Effector memory CD8-positive, alpha-beta T cell (primary cell): ENCODE measurements at regions not wholly inside any gene's neighbourhood (a gene's known extent, or its start where the extent isn't known, plus 50 kb on each side); places are given as distances from the start of the nearest gene placed in this dataset.

ENCODE experiments used
- ATAC-seq: fragments of 150-1000 bp; cut with Tn5 transposase; replicated peaks from 2 replicates; pipeline ENCODE4 v1.10.0; 2021; ENCODE audit warnings: mild to moderate bottlenecking, moderate library complexity
- DNase-seq, 3 experiments: peaks; one replicate each; pipeline ENCODE4 v3.0.0; 2021
- H3K27ac Mint-ChIP-seq, 2 donors: one replicate each; pipeline ENCODE4 v1.8.0; 2022; ENCODE audit warnings: mild to moderate bottlenecking in 2 of 2, mixed read lengths in 2 of 2, moderate library complexity in 2 of 2
- H3K27me3 Mint-ChIP-seq, 2 donors: one replicate each; pipeline ENCODE4 v1.8.0; 2022; ENCODE audit warnings: mixed read lengths in 2 of 2
- H3K36me3 Mint-ChIP-seq: one replicate; pipeline ENCODE4 v1.8.0; 2022; ENCODE audit warnings: mild to moderate bottlenecking, moderate library complexity, mixed read lengths; ENCODE audit not compliant: insufficient read depth
- H3K4me1 Mint-ChIP-seq, 2 donors: one replicate each; pipeline ENCODE4 v1.8.0; 2022; ENCODE audit warnings: low read depth in 2 of 2, mixed read lengths in 2 of 2
- H3K4me3 Mint-ChIP-seq, 2 donors: one replicate each; pipeline ENCODE4 v1.8.0; 2022; ENCODE audit warnings: mild to moderate bottlenecking in 2 of 2, mixed read lengths in 2 of 2, moderate library complexity in 2 of 2
- H3K9me3 Mint-ChIP-seq, 2 donors: one replicate each; pipeline ENCODE4 v1.8.0; 2022; ENCODE audit warnings: mixed read lengths in 2 of 2

DNA sequence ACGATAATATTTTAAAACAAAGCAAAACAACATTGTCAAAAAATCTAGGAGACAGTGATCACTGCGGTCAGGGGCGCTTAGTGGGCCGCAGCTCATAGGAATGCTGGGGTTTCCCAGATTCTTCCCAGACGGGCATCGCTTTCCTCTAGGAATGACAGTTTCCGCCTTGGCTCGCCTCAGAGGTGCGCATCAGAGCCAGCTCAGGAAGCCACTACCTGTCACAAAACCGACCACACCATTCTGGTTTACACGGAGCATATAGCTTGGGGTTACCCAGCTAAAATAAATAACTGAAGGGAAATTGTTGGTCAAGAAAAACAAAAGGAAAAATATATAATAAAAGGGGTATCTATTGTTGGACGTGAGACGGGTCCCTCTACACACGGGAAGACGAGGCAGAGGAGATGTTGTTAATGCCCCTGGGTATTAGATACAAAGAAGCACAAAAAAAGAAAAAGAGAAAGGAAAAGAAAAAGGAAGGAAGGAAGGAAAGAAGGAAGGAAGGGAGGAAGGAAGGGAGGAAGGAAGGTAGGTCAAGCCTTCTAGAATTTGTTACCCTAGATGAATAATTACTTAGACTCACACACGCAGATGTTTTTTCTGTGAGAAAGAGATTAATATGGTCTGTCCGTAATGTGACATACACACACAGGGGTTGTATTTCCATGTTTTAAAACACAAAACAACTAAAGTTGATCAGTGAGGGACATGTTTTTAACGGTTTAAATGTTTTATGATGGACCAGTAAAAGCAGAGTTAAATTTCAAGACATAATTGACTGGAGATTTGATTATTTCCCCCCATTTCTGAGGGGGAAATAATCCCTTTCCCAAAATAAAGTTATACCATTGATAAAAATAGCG, 292.4 kb upstream of the NFE2L3 start:
- H3K4me3 Mint-ChIP-seq, result peak overlapping the region in 1 of 2 donors; percentile 52
- DNase-seq, result no peak
- peaks cover 53% of the 10 kb centered on the region for H3K36me3 Mint-ChIP-seq
- peaks cover 1 to 10% of the 10 kb centered on the region in 2 donors for H3K9me3 Mint-ChIP-seq
- H3K27ac Mint-ChIP-seq, result peak overlapping the region in 1 of 2 donors; percentile 41
- peaks cover 7 to 10% of the 10 kb centered on the region in 2 donors for H3K4me1 Mint-ChIP-seq
- no peak for ATAC-seq
- peaks cover 31 to 32% of the 10 kb centered on the region in 2 donors for H3K27me3 Mint-ChIP-seq

- peaks cover 7 to 10% of the 10 kb centered on the region in 2 donors for H3K4me1 Mint-ChIP-seq
- H3K27ac Mint-ChIP-seq, result peak overlapping the region in 1 of 2 donors; percentile 41
- peaks cover 1 to 10% of the 10 kb centered on the region in 2 donors for H3K9me3 Mint-ChIP-seq
- peaks cover 53% of the 10 kb centered on the region for H3K36me3 Mint-ChIP-seq
- no peak for ATAC-seq
- H3K27me3 Mint-ChIP-seq, result peaks cover 37 to 40% of the 10 kb centered on the region in 2 donors
- no peak for DNase-seq
- H3K4me3 Mint-ChIP-seq, result peak overlapping the region in 1 of 2 donors; percentile 52
These were observed 291.5 kb upstream of the NFE2L3 start for GRCh38 chr7:25860275-25861163.

DNA sequence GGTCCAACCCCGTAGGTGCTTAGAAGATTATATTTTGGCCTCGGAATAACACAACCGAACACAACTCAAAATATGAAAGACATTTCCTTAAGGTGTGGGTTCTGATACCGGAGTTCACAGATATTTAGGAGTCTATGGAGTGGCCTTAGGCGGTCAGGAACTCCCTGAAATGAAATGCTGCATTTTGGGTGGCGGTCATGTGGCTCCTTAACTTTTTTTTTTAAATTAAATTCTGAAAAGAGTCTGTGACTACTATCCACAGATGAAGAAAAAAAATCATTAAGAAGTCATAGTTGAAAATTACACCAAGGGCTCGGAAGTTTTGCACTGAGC, 290.9 kb upstream of the NFE2L3 start:
- DNase-seq (no peak), ATAC-seq (no peak)
- H3K27me3 Mint-ChIP-seq, result peaks cover 41 to 46% of the 10 kb centered on the region in 2 donors
- peaks cover 7 to 10% of the 10 kb centered on the region in 2 donors for H3K4me1 Mint-ChIP-seq
- no peak overlapping the region for H3K4me3 Mint-ChIP-seq
- H3K27ac Mint-ChIP-seq, result peak overlapping the region in 1 of 2 donors; percentile 41
- H3K9me3 Mint-ChIP-seq, result peaks cover 1 to 10% of the 10 kb centered on the region in 2 donors
- peaks cover 50% of the 10 kb centered on the region for H3K36me3 Mint-ChIP-seq

DNA sequence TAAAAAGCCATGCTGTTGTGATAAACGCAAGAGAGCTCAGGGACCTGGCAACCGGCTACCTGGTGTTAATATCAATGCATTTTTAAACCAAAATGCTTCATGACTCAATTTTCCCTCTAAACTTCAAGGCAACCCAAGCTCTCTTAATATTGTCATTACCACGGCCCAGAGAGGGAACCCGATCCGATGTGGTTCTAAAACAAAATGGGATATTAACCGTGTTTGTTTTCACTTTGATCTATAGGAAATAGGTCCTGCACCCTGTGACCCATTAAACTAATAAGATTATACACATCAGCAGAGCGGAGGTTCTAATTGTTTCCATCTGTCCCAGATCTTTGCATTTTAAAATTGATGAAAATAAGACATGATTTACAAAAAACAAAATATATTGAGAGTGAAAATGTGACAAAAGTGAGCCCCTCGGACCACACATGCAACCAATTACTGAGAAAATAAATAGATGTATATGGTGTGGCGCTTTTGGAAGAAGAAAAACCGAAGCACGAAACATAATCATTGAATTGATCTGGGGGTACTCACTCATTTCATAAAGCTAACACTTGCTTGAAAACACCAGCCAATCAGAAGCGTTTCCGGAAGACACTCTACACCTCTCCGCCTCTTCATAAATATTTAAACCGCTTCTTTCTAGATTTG, 290.3 kb upstream of the NFE2L3 start:
- Mint-ChIP-seq H3K27me3 (peaks cover 45 to 51% of the 10 kb centered on the region in 2 donors), H3K36me3 (peaks cover 50% of the 10 kb centered on the region), H3K9me3 (peaks cover 1 to 10% of the 10 kb centered on the region in 2 donors), H3K4me3 (peak overlapping the region; percentile 67 to 78), H3K4me1 (peaks cover 7 to 10% of the 10 kb centered on the region in 2 donors), H3K27ac (peak overlapping the region; percentile 39 to 84)
- no peak for ATAC-seq
- no peak for DNase-seq

DNA sequence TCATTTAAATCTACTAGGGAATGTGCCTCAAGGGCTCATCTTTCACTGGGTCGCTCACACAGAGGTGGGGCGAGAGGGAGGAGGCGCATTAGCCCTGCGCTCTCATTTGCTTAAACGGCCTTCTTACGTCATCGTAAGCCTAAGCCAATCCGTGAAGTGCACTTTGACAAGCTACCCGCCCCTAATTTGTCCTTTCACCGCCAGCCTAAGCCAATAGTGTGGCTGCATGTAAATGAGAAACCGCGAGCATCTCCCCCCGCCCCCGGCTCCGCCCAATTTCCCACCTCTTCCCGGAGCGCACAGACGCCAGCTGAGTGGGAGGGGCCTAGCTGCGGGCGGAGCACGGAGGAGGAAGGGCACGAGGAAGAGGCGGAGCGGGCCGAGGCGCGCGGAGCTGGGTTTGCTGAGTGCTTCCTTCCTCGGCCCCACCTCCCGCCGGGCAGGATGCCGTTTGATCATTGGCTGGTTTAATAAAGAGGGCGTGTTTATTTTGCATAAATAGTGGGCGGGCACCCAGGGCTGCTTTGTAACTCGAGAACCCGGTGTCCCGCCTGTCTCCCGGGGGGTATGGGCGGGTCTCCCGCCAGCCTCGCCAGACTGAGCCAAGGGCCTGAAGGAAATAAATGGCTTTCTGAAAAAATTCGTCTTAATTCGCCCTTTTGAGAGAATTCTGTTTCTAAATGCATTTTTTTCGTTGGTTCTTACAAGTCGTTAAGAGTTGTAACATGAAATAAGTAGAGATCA, 289.6 kb upstream of the NFE2L3 start:
- peaks cover 7 to 10% of the 10 kb centered on the region in 2 donors for H3K4me1 Mint-ChIP-seq
- H3K27me3 Mint-ChIP-seq, result peaks cover 47 to 51% of the 10 kb centered on the region in 2 donors
- DNase-seq (peak; percentile 57 to 66 (median 65)), ATAC-seq (peak; percentile 85)
- H3K27ac Mint-ChIP-seq, result peak overlapping the region; percentile 39 to 84
- H3K9me3 Mint-ChIP-seq, result peaks cover 1 to 10% of the 10 kb centered on the region in 2 donors
- H3K4me3 Mint-ChIP-seq, result peak overlapping the region; percentile 67 to 78
- peaks cover 50% of the 10 kb centered on the region for H3K36me3 Mint-ChIP-seq

- peaks cover 54 to 57% of the 10 kb centered on the region in 2 donors for H3K27me3 Mint-ChIP-seq
- peaks cover 1 to 10% of the 10 kb centered on the region in 2 donors for H3K9me3 Mint-ChIP-seq
- peaks cover 7 to 10% of the 10 kb centered on the region in 2 donors for H3K4me1 Mint-ChIP-seq
- H3K27ac Mint-ChIP-seq, result peak overlapping the region in 1 of 2 donors; percentile 84
- peaks cover 50% of the 10 kb centered on the region for H3K36me3 Mint-ChIP-seq
- DNase-seq (no peak), ATAC-seq (no peak)
- peak overlapping the region; percentile 67 to 78 for H3K4me3 Mint-ChIP-seq
These were observed 288.8 kb upstream of the NFE2L3 start for GRCh38 chr7:25863005-25863728.

DNA sequence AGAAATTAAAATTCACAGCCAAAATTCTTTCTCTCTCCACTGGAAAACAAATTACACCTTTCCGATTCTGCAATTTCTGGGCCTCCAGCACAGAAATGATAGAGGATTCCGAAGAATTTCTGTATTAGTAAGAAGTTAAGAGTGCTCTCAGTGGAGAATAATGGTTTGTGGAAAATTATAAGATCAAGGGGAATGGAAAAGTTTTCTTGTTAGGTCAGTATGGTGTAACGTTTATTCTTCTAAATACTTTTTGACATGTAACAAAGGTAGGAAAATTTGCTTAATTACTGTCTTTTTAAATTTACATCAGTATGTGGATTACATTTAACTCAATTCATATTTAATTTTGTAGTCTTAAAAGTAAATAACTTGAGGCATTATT, 288.3 kb upstream of the NFE2L3 start:
- ATAC-seq (no peak), DNase-seq (no peak)
- Mint-ChIP-seq H3K9me3 (peaks cover 1 to 10% of the 10 kb centered on the region in 2 donors), H3K4me1 (peaks cover 7 to 10% of the 10 kb centered on the region in 2 donors), H3K4me3 (peak overlapping the region in 1 of 2 donors; percentile 25), H3K27me3 (peaks cover 60 to 63% of the 10 kb centered on the region in 2 donors), H3K27ac (no peak overlapping the region), H3K36me3 (peaks cover 49% of the 10 kb centered on the region)

DNA sequence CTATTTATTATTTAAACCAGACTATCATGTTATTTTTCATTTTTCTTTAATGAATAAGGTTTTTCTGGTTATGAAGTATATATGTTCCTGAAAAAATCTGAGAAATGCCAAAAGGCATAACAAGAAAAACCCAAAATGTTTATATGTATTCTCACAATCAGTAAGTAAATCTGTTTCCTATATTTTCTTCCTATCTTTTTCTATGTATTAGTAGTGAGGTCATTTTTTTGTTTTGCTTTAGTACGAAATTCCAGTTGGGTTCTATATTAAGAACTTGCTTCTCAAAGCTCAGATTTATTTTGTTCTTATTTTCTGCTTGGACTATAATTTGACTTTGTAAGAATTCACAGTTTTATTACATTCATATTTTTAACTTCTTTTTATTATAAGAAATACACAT, 287.5 kb upstream of the NFE2L3 start:
- peaks cover 41% of the 10 kb centered on the region for H3K36me3 Mint-ChIP-seq
- H3K4me1 Mint-ChIP-seq, result peaks cover 7 to 10% of the 10 kb centered on the region in 2 donors
- no peak for DNase-seq
- H3K4me3 Mint-ChIP-seq, result no peak overlapping the region
- peaks cover 68 to 71% of the 10 kb centered on the region in 2 donors for H3K27me3 Mint-ChIP-seq
- peaks cover 1 to 7% of the 10 kb centered on the region in 2 donors for H3K9me3 Mint-ChIP-seq
- no peak for ATAC-seq
- no peak overlapping the region for H3K27ac Mint-ChIP-seq

DNA sequence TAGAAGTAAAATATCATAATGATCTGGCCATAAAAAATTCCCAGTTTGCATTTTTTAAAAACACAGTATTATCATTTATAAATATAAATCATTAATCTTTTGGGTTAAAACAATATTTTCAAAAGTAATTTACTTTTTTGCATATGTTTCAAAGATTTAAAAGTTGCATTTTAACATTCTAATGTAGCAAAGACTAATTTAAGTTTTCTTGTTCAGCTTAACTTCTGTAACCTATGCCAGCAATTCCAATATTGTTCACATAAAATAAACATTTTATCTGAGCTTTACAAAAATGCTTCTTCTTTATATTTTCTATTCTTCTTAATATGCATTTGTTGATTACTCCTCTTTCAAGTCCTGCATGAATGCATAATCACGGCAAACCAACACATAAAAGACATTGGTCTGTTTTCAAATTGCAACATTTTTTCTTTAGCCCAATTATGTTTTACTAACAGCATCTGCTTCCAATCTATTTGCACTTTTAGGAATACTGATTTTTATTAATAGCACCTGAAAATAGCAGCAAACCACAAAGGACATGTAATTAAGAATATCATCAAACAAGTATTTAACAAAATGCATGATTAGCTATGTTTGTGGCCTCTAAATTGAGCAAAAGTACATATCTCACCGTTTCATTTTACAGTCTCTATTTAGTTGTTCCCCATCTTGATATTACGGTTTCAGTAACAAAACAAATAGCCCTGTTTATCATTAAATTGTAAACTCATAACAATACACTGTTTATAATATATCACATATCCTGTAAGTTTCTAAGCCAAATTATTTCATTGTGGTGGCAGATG, 286.9 kb upstream of the NFE2L3 start:
- no peak overlapping the region for H3K27ac Mint-ChIP-seq

GRCh38 chr7:25868509-25868908, 283.5 kb upstream of the NFE2L3 start:
- ATAC-seq (no peak), DNase-seq (no peak)
- H3K27me3 Mint-ChIP-seq, result peaks cover 66 to 83% of the 10 kb centered on the region in 2 donors
- no peak overlapping the region for H3K4me3 Mint-ChIP-seq
- no peak overlapping the region for H3K27ac Mint-ChIP-seq
- H3K36me3 Mint-ChIP-seq, result peaks cover 3% of the 10 kb centered on the region
- peaks cover 0 to 1% of the 10 kb centered on the region in 2 donors for H3K9me3 Mint-ChIP-seq
- H3K4me1 Mint-ChIP-seq, result no peaks in the 10 kb centered on the region

More for the DNA sequence above, 286.9 kb upstream of the NFE2L3 start:
- Mint-ChIP-seq H3K36me3 (peaks cover 35% of the 10 kb centered on the region), H3K4me3 (no peak overlapping the region), H3K4me1 (peaks cover 7 to 10% of the 10 kb centered on the region in 2 donors), H3K9me3 (peaks cover under 1 to 1% of the 10 kb centered on the region in 2 donors), H3K27me3 (peaks cover 74 to 77% of the 10 kb centered on the region in 2 donors)
- DNase-seq, result no peak
- ATAC-seq, result no peak

GRCh38 chr7:25870574-25870973, 281.4 kb upstream of the NFE2L3 start:
- H3K9me3 Mint-ChIP-seq, result no peaks in the 10 kb centered on the region
- H3K27me3 Mint-ChIP-seq, result peaks cover 77 to 86% of the 10 kb centered on the region in 2 donors
- no peak overlapping the region for H3K4me3 Mint-ChIP-seq
- DNase-seq (no peak), ATAC-seq (no peak)
- H3K27ac Mint-ChIP-seq, result no peak overlapping the region
- H3K4me1 Mint-ChIP-seq, result no peaks in the 10 kb centered on the region
- H3K36me3 Mint-ChIP-seq, result no peaks in the 10 kb centered on the region
